ENCODE measurements at regions not wholly inside any gene's neighbourhood (a gene's known extent, or its start where the extent isn't known, plus 50 kb on each side); places are given as distances from the start of the nearest gene placed in this dataset.

DNA sequence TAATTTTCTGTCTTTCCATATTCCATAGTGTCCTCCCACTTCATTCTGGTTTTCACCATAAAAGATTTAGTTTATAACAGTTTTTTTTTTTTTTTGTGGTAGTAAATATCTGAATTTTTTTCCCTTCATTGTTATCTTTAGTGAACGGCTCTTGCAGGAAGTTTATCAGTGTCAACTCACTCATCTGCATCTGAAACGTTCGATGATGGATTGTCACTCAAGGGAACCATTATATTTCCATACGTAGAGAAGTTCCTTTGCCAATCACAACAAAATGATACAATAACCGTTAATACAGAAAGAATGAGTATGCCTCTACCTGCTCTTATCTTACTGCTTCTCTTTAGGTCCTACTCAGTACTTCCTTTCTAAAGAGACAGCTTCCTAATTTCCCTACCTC lies 651.2 kb upstream of the KCNMB2 start:
- H4K20me1 ChIP-seq (ENCODE audit: low read length) = no peaks in the 10 kb centered on the region
- H3K4me2 ChIP-seq (ENCODE audit: low read length) = no peak overlapping the region
- no peak for ATAC-seq
- ChIA-PET CTCF (no interaction called here), POLR2A (ENCODE audit: unreplicated experiment) (no interaction called here)
- no peak overlapping the region for H2AFZ ChIP-seq (ENCODE audit: low read length)
- H3K9me2 ChIP-seq (replicated peaks; ENCODE audit: low read length) = no peaks in the 10 kb centered on the region
- no peaks in the 10 kb centered on the region for H3K27me3 ChIP-seq (ENCODE audit: low read length)
- no peaks in the 10 kb centered on the region for H3K79me2 ChIP-seq (ENCODE audit: low read length)
- H3F3A ChIP-seq (ENCODE audit: low read length, unreplicated experiment) = no peaks in the 10 kb centered on the region
- no peak overlapping the region for H3K4me3 ChIP-seq (ENCODE audit: low read length)
- intact Hi-C loops (cut with micrococcal nuclease) = no loop called here
- DNase-seq = no peak
- no peaks in the 10 kb centered on the region for H3K36me3 ChIP-seq (ENCODE audit: low read depth, low read length)
- H3K4me1 ChIP-seq (ENCODE audit: insufficient read depth, low read length) = no peaks in the 10 kb centered on the region
- H3K9me3 ChIP-seq (ENCODE audit: low read length) = no peaks in the 10 kb centered on the region
- H3K9ac ChIP-seq (ENCODE audit: low read length) = no peak overlapping the region
- no peak overlapping the region for H3K27ac ChIP-seq (ENCODE audit: low read length)
- TF ChIP-seq, protein P1, sequence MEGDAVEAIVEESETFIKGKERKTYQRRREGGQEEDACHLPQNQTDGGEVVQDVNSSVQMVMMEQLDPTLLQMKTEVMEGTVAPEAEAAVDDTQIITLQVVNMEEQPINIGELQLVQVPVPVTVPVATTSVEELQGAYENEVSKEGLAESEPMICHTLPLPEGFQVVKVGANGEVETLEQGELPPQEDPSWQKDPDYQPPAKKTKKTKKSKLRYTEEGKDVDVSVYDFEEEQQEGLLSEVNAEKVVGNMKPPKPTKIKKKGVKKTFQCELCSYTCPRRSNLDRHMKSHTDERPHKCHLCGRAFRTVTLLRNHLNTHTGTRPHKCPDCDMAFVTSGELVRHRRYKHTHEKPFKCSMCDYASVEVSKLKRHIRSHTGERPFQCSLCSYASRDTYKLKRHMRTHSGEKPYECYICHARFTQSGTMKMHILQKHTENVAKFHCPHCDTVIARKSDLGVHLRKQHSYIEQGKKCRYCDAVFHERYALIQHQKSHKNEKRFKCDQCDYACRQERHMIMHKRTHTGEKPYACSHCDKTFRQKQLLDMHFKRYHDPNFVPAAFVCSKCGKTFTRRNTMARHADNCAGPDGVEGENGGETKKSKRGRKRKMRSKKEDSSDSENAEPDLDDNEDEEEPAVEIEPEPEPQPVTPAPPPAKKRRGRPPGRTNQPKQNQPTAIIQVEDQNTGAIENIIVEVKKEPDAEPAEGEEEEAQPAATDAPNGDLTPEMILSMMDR (conservative IDR thresholded peaks at IDR 0.05; ENCODE audit: low read depth, low read length) = no peak
- no peak for TF ChIP-seq EZH2phosphoT487 (IDR thresholded peaks at IDR 0.05; ENCODE audit: borderline replicate concordance, low read length)
- no peak for TF ChIP-seq EZH2 (IDR thresholded peaks at IDR 0.05; ENCODE audit: low read length, unreplicated experiment)
- no TSS peak for BruUV-seq (replicated peaks)

DNA sequence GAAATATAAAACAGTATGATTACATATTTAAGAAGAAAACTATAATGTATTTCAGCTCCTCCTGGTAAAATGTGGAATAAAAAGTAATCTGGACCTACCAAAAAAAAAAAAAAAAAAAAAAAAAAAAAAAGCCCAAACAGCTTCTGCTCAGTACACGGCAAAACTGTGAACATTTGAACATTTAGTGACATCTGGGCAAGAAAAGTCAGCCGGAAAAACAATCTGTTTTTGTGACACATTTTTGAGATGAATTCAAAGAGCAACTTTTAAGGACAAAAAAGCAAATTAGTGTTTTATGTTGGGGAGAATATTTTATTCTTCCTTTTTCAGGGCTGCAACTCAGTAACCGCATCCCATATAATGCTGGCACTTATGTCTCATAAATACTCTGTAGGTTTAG lies 649.7 kb upstream of the KCNMB2 start:
- no peak overlapping the region for H3K4me2 ChIP-seq (ENCODE audit: low read length)
- H3K79me2 ChIP-seq (ENCODE audit: low read length) = no peaks in the 10 kb centered on the region
- no peak overlapping the region for H2AFZ ChIP-seq (ENCODE audit: low read length)
- ATAC-seq = no peak
- H3K27ac ChIP-seq (ENCODE audit: low read length) = no peak overlapping the region
- DNase-seq = no peak
- TF ChIP-seq EZH2phosphoT487 (IDR thresholded peaks at IDR 0.05; ENCODE audit: borderline replicate concordance, low read length) (no peak), EZH2 (IDR thresholded peaks at IDR 0.05; ENCODE audit: low read length, unreplicated experiment) (no peak)
- TF ChIP-seq, protein P1 (conservative IDR thresholded peaks at IDR 0.05; ENCODE audit: low read depth, low read length) = no peak
- H3K4me1 ChIP-seq (ENCODE audit: insufficient read depth, low read length) = no peaks in the 10 kb centered on the region
- no TSS peak for BruUV-seq (replicated peaks)
- intact Hi-C loops (cut with micrococcal nuclease) = no loop called here
- no peak overlapping the region for H3K4me3 ChIP-seq (ENCODE audit: low read length)
- H3F3A ChIP-seq (ENCODE audit: low read length, unreplicated experiment) = no peaks in the 10 kb centered on the region
- H3K36me3 ChIP-seq (ENCODE audit: low read depth, low read length) = no peaks in the 10 kb centered on the region
- H3K9me2 ChIP-seq (replicated peaks; ENCODE audit: low read length) = no peaks in the 10 kb centered on the region
- H3K27me3 ChIP-seq (ENCODE audit: low read length) = no peaks in the 10 kb centered on the region
- H3K9me3 ChIP-seq (ENCODE audit: low read length) = no peaks in the 10 kb centered on the region
- no peaks in the 10 kb centered on the region for H4K20me1 ChIP-seq (ENCODE audit: low read length)
- CTCF ChIA-PET = no interaction called here
- H3K9ac ChIP-seq (ENCODE audit: low read length) = no peak overlapping the region
- POLR2A ChIA-PET (ENCODE audit: unreplicated experiment) = no interaction called here

DNA sequence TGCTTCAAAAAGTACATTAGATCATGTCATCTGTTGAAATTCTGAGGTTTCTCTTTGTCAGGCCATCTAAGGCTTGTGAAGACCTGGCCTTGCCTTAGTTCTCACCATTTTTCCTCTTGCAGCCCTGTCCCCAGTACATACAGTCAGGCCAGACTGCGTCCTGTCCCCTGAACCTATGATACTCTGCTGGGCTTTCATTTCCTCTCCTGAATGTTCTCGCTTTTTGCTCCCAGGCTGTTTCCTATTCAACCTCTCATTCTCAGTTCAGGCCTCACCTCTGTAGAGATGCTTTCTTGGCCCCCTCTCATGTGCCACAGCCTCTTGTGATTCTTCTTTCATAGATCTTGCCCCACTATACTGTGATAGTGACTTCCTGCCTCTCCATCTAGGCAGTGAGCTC lies 648.8 kb upstream of the KCNMB2 start:
- CTCF ChIA-PET = interaction anchor here (0.6 kb wide), 1 partner anchor 312 kb away, joined by 10 read pairs; no protein-coding TSS in a partner anchor
- H2AFZ ChIP-seq (ENCODE audit: low read length) = no peak overlapping the region
- no peak overlapping the region for H3K27ac ChIP-seq (ENCODE audit: low read length)

More for the DNA sequence above, 648.8 kb upstream of the KCNMB2 start:
- Histone ChIP-seq H3K9ac (ENCODE audit: low read length) (no peak overlapping the region), H3F3A (ENCODE audit: low read length, unreplicated experiment) (no peaks in the 10 kb centered on the region), H3K36me3 (ENCODE audit: low read depth, low read length) (no peaks in the 10 kb centered on the region), H4K20me1 (ENCODE audit: low read length) (no peaks in the 10 kb centered on the region), H3K4me3 (ENCODE audit: low read length) (no peak overlapping the region), H3K4me1 (ENCODE audit: insufficient read depth, low read length) (no peaks in the 10 kb centered on the region), H3K9me3 (ENCODE audit: low read length) (no peaks in the 10 kb centered on the region), H3K27me3 (ENCODE audit: low read length) (no peaks in the 10 kb centered on the region), H3K9me2 (replicated peaks; ENCODE audit: low read length) (no peaks in the 10 kb centered on the region), H3K79me2 (ENCODE audit: low read length) (no peaks in the 10 kb centered on the region), H3K4me2 (ENCODE audit: low read length) (no peak overlapping the region)
- DNase-seq = no peak
- POLR2A ChIA-PET (ENCODE audit: unreplicated experiment) = no interaction called here
- intact Hi-C loops (cut with micrococcal nuclease) = no loop called here
- no TSS peak for BruUV-seq (replicated peaks)
- ATAC-seq = no peak
- TF ChIP-seq EZH2 (IDR thresholded peaks at IDR 0.05; ENCODE audit: low read length, unreplicated experiment) (no peak), EZH2phosphoT487 (IDR thresholded peaks at IDR 0.05; ENCODE audit: borderline replicate concordance, low read length) (no peak)
- TF ChIP-seq, protein P1 (conservative IDR thresholded peaks at IDR 0.05; ENCODE audit: low read depth, low read length) = no peak

Measured in PC-3 (cell line).